SJSA1 (cell line): ENCODE measurements at regions not wholly inside any gene's neighbourhood (a gene's known extent, or its start where the extent isn't known, plus 50 kb on each side); places are given as distances from the start of the nearest gene placed in this dataset.
"Not testable (repeated sequence)": the region's sequence is repeated elsewhere in the genome, so short reads cannot be mapped to it uniquely, and the experiment has no call there.

Experiments
- DNase-seq, 2 experiments: peaks; one replicate each; pipeline ENCODE4 v3.0.0-alpha.2; 2015 to 2020; ENCODE audit warnings: low spot score in 2 of 2, low read depth in 1 of 2
- H3K27ac ChIP-seq: fragments of 250-450 bp; sonication (Bioruptor Pico); 2 replicates; pipeline ENCODE4 v1.5.1; 2020; ENCODE audit warnings: mild to moderate bottlenecking, moderate library complexity
- H3K27me3 ChIP-seq: fragments of 250-450 bp; sonication (Bioruptor Pico); replicated peaks from 2 replicates; pipeline ENCODE4 v1.5.1; 2020; ENCODE audit warnings: mild to moderate bottlenecking, moderate library complexity
- H3K36me3 ChIP-seq: fragments of 250-450 bp; sonication (Bioruptor Pico); 2 replicates; pipeline ENCODE4 v1.5.1; 2020; ENCODE audit warnings: mild to moderate bottlenecking
- H3K4me1 ChIP-seq: fragments of 250-450 bp; sonication (Bioruptor Pico); replicated peaks from 2 replicates; pipeline ENCODE4 v1.6.1; 2021; ENCODE audit warnings: mild to moderate bottlenecking
- H3K4me3 ChIP-seq: fragments of 250-450 bp; sonication (Bioruptor Pico); 2 replicates; pipeline ENCODE4 v1.5.1; 2020; ENCODE audit warnings: mild to moderate bottlenecking
- H3K9me3 ChIP-seq: fragments of 250-450 bp; sonication (Bioruptor Pico); replicated peaks from 2 replicates; pipeline ENCODE4 v1.5.1; 2020; ENCODE audit warnings: mild to moderate bottlenecking

DNA sequence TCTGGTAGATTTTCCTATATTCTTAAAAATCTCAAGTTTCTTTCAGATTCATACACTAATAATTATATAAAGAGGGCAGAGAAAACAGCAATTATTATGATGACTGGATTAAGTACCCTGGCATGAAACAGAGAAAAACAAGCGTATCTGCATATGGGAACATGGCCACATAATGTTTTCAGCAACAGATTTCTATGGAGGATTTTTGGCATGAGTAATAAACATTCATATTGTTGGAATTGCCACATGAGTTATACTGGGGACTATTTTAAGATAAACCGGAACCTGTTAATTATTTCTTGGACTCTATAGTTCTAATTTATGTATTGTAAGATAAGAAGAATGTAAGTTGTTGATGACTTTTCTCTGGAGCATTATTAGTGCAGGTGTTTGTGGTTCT lies 112.7 kb downstream of the OXSM start:
- no peak for DNase-seq
- Histone ChIP-seq H3K9me3 (no peaks in the 10 kb centered on the region), H3K4me3 (no peak overlapping the region), H3K4me1 (no peaks in the 10 kb centered on the region), H3K27me3 (no peaks in the 10 kb centered on the region), H3K36me3 (no peaks in the 10 kb centered on the region), H3K27ac (no peak overlapping the region)

DNA sequence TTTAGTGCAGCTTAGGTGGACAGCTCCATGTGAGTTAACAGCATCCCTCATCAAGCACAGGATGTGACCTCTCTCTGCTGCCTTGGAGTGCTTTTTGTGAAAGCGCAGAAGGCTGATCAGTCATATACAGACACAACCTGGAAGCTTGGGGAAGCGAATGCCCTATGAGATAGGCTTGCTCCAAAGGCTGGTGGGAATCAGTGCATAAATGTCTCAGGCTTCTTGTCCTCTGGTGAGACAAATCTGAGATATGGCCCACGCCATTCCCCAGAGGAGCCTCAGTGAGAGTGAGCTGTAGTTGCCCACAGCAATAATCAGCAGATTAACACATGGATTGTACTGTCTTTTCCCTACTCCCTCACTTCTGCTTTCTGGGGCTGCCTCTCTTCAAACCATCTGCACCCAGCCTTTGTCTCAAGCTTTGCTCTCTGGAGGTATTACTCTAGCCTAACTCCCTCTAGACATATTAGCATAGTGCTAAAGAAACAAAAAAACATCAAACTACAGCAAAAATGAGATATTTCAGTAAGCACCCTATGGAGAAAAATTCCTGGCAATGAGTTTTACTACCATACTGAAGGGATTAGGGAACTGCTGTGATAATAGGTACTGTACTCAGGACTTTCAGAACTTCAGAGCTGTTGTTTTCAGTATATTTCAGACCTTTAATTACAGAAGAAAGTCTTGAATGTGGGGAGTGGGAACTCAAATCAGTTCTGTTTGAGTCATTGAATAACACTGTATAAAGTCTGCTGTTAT lies 113.7 kb downstream of the OXSM start:
- no peaks in the 10 kb centered on the region for H3K27me3 ChIP-seq
- no peaks in the 10 kb centered on the region for H3K36me3 ChIP-seq
- DNase-seq = no peak
- no peak overlapping the region for H3K27ac ChIP-seq
- H3K4me3 ChIP-seq = no peak overlapping the region
- H3K4me1 ChIP-seq = no peaks in the 10 kb centered on the region
- no peaks in the 10 kb centered on the region for H3K9me3 ChIP-seq

GRCh38 chr3:25904206-25904605 lies 114.3 kb downstream of the OXSM start:
- Histone ChIP-seq H3K36me3 (no peaks in the 10 kb centered on the region), H3K9me3 (no peaks in the 10 kb centered on the region), H3K27me3 (no peaks in the 10 kb centered on the region), H3K4me3 (no peak overlapping the region), H3K4me1 (no peaks in the 10 kb centered on the region), H3K27ac (no peak overlapping the region)
- DNase-seq = no peak

- H3K36me3 ChIP-seq = no peaks in the 10 kb centered on the region
- no peak overlapping the region for H3K27ac ChIP-seq
- H3K27me3 ChIP-seq = no peaks in the 10 kb centered on the region
- H3K9me3 ChIP-seq = no peaks in the 10 kb centered on the region
- H3K4me3 ChIP-seq = no peak overlapping the region
- H3K4me1 ChIP-seq = no peaks in the 10 kb centered on the region
- no peak for DNase-seq
Measured at GRCh38 chr3:25906132-25906906, 116.4 kb downstream of the OXSM start.

DNA sequence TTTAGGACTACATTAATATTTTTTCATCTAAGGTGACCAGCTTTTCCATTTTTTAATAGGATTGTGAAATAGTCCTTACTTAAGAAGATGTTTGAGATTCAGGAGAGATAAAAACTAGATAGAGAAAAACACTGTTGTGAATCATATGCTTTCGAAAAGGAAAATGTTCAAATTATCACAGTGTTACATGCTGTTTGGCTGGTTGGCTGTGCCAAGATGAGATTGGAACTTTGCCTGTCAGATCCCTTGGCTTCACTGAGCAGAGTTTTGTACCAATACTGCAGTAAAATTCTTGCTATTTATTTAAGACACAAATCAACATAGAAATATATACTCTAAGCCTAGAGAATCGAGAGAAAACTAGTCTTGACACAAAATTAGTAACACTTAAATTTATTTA lies 117.2 kb downstream of the OXSM start:
- Histone ChIP-seq H3K9me3 (no peaks in the 10 kb centered on the region), H3K36me3 (no peaks in the 10 kb centered on the region), H3K4me1 (no peaks in the 10 kb centered on the region), H3K27me3 (no peaks in the 10 kb centered on the region), H3K4me3 (no peak overlapping the region), H3K27ac (no peak overlapping the region)
- DNase-seq = no peak

- no peak overlapping the region for H3K4me3 ChIP-seq
- H3K27ac ChIP-seq = no peak overlapping the region
- H3K27me3 ChIP-seq = no peaks in the 10 kb centered on the region
- DNase-seq = no peak
- H3K9me3 ChIP-seq = no peaks in the 10 kb centered on the region
- no peaks in the 10 kb centered on the region for H3K4me1 ChIP-seq
- H3K36me3 ChIP-seq = no peaks in the 10 kb centered on the region
Measured at GRCh38 chr3:25910105-25910504, 120.2 kb downstream of the OXSM start.

GRCh38 chr3:25910997-25911396 lies 121.1 kb downstream of the OXSM start:
- Histone ChIP-seq H3K4me1 (no peaks in the 10 kb centered on the region), H3K27me3 (no peaks in the 10 kb centered on the region), H3K36me3 (no peaks in the 10 kb centered on the region), H3K27ac (no peak overlapping the region), H3K9me3 (no peaks in the 10 kb centered on the region), H3K4me3 (no peak overlapping the region)
- no peak for DNase-seq

- Histone ChIP-seq H3K27me3 (no peaks in the 10 kb centered on the region), H3K9me3 (no peaks in the 10 kb centered on the region), H3K36me3 (no peaks in the 10 kb centered on the region), H3K4me1 (no peaks in the 10 kb centered on the region), H3K27ac (no peak overlapping the region), H3K4me3 (no peak overlapping the region)
- DNase-seq = no peak
Measured at GRCh38 chr3:25911525-25912295, 121.8 kb downstream of the OXSM start.

GRCh38 chr3:25913179-25913578 lies 123.3 kb downstream of the OXSM start:
- no peaks in the 10 kb centered on the region for H3K27me3 ChIP-seq
- no peaks in the 10 kb centered on the region for H3K4me1 ChIP-seq
- no peaks in the 10 kb centered on the region for H3K36me3 ChIP-seq
- DNase-seq = no peak
- H3K27ac ChIP-seq = no peak overlapping the region
- no peak overlapping the region for H3K4me3 ChIP-seq
- no peaks in the 10 kb centered on the region for H3K9me3 ChIP-seq

- Histone ChIP-seq H3K27ac (no peak overlapping the region), H3K4me1 (no peaks in the 10 kb centered on the region), H3K36me3 (no peaks in the 10 kb centered on the region), H3K27me3 (no peaks in the 10 kb centered on the region), H3K9me3 (no peaks in the 10 kb centered on the region), H3K4me3 (no peak overlapping the region)
- DNase-seq = no peak
Measured at GRCh38 chr3:25915673-25916072, 125.8 kb downstream of the OXSM start.

- Histone ChIP-seq H3K9me3 (no peaks in the 10 kb centered on the region), H3K27me3 (no peaks in the 10 kb centered on the region), H3K4me1 (no peaks in the 10 kb centered on the region), H3K27ac (no peak overlapping the region), H3K36me3 (no peaks in the 10 kb centered on the region), H3K4me3 (no peak overlapping the region)
- DNase-seq = no peak
Measured at GRCh38 chr3:25916321-25916720, 126.4 kb downstream of the OXSM start.

DNA sequence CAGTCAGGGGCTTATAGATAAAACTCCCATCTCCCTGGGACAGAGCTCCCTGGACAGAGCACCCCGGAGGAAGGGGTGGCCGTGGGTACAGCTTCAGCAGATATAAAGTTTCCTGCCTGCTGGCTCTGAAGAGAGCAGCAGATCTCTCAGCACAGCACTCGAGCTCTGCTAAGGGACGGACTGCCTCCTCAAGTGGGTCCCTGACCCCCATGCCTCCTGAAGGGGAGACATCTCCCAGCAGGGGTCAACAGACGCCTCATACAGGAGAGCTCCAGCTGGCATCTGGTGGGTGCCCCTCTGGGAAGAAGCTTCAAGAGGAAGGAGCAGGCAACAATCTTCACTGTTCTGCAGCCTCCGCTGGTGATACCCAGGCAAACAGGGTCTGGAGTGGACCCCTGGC lies 142.1 kb downstream of the OXSM start:
- not testable (repeated sequence) for H3K9me3 ChIP-seq, H3K27ac ChIP-seq, H3K4me1 ChIP-seq, H3K4me3 ChIP-seq, H3K27me3 ChIP-seq, DNase-seq, H3K36me3 ChIP-seq

GRCh38 chr3:25938566-25939325 lies 148.9 kb downstream of the OXSM start:
- H3K4me1 ChIP-seq = no peaks in the 10 kb centered on the region
- no peak overlapping the region for H3K4me3 ChIP-seq
- H3K9me3 ChIP-seq = no peaks in the 10 kb centered on the region
- no peak for DNase-seq
- H3K27me3 ChIP-seq = no peaks in the 10 kb centered on the region
- H3K27ac ChIP-seq = no peak overlapping the region
- H3K36me3 ChIP-seq = no peaks in the 10 kb centered on the region
